Mononuclear cell (primary cell): ENCODE measurements at regions not wholly inside any gene's neighbourhood (a gene's known extent, or its start where the extent isn't known, plus 50 kb on each side); places are given as distances from the start of the nearest gene placed in this dataset.
"Not testable (repeated sequence)": the region's sequence is repeated elsewhere in the genome, so short reads cannot be mapped to it uniquely, and the experiment has no call there.

Experiments
- H3K27me3 ChIP-seq: 2 replicates; pipeline ENCODE4 v1.6.0; 2011; ENCODE audit warnings: low read length, control low read depth; ENCODE audit not compliant: insufficient read depth
- H3K4me1 ChIP-seq: 2 replicates; pipeline ENCODE4 v1.5.1; 2011; ENCODE audit warnings: mild to moderate bottlenecking, low read length, control low read depth; ENCODE audit not compliant: insufficient read depth
- H3K4me3 ChIP-seq: 2 replicates; pipeline ENCODE4 v1.5.1; 2011; ENCODE audit warnings: mild to moderate bottlenecking, low read length, moderate library complexity
- H3K9me3 ChIP-seq: 2 replicates; pipeline ENCODE4 v1.5.1; 2011; ENCODE audit warnings: low read depth, mild to moderate bottlenecking, control low read depth, low read length

DNA sequence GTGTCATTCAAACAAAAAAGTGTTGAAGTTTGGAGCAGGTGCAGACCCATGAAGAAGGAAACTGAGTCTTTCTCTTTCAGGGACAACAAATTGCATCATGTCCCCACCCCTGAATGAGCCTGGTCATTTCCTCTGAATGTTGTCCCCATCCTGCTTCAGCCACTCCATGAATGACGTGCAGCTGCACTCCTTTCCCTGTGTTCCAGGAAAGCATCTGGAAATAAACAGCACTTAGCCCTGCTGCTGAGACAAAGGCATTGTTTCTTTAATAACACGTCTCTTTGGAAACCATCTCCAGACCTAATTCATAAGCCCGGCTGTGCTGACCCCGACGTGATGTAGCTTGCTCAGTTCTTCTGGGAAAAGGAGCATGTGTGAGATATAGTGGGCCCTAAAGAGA, 682.3 kb downstream of the BRINP1 start:
- H3K4me3 ChIP-seq: no peak overlapping the region
- H3K27me3 ChIP-seq: no peaks in the 10 kb centered on the region
- no peaks in the 10 kb centered on the region for H3K9me3 ChIP-seq
- no peaks in the 10 kb centered on the region for H3K4me1 ChIP-seq

- no peaks in the 10 kb centered on the region for H3K9me3 ChIP-seq
- no peaks in the 10 kb centered on the region for H3K4me1 ChIP-seq
These were observed 680.0 kb downstream of the BRINP1 start for GRCh38 chr9:118689280-118689679.

GRCh38 chr9:118692613-118693012, 676.6 kb downstream of the BRINP1 start:
- Histone ChIP-seq H3K4me3 (no peak overlapping the region), H3K9me3 (no peaks in the 10 kb centered on the region), H3K4me1 (no peaks in the 10 kb centered on the region), H3K27me3 (no peaks in the 10 kb centered on the region)

More at GRCh38 chr9:118689280-118689679, 680.0 kb downstream of the BRINP1 start:
- Histone ChIP-seq H3K27me3 (no peaks in the 10 kb centered on the region), H3K4me3 (no peak overlapping the region)

DNA sequence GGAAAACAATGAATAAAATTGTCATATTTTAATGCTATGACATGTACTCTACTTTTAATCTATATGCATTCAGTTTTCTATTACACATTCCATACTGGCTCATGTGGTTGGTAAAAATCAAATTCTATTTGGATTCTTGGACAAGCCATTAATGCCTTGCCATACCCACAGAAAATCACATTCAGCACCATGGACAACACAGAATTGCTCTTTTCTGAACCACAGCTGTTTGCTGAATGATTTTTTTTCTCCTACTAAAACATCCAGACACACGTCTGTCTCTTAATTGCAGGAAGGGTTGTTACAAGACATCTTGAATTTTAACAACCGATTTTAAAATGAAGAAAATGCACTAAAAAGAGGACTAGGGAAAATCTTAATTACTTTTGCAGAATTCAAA, 675.6 kb downstream of the BRINP1 start:
- Histone ChIP-seq H3K4me1 (no peaks in the 10 kb centered on the region), H3K4me3 (no peak overlapping the region), H3K27me3 (no peaks in the 10 kb centered on the region), H3K9me3 (no peaks in the 10 kb centered on the region)

- not testable (repeated sequence) for H3K4me3 ChIP-seq, H3K27me3 ChIP-seq, H3K9me3 ChIP-seq, H3K4me1 ChIP-seq
These were observed 674.0 kb downstream of the BRINP1 start for GRCh38 chr9:118695249-118695648.

DNA sequence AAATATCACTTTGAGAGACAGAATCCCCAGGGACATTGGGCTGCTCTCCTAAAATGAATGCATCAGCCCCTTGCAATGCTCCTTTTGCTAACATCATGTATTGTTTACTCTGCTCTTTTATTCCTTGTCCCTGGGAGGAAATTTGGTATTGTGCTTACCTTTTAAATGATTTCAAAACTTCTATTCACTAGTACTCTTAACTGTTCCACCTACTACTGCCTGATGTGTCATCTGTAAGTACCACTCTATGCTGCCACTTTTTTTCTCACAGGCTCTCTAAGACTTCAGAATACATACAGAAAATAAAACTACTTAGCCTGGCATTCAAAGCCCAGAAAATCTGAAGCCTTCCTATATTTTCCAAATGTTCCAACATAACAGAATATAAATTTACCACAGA, 667.2 kb downstream of the BRINP1 start:
- Histone ChIP-seq H3K4me3 (no peak overlapping the region), H3K27me3 (no peaks in the 10 kb centered on the region), H3K4me1 (no peaks in the 10 kb centered on the region), H3K9me3 (no peaks in the 10 kb centered on the region)

DNA sequence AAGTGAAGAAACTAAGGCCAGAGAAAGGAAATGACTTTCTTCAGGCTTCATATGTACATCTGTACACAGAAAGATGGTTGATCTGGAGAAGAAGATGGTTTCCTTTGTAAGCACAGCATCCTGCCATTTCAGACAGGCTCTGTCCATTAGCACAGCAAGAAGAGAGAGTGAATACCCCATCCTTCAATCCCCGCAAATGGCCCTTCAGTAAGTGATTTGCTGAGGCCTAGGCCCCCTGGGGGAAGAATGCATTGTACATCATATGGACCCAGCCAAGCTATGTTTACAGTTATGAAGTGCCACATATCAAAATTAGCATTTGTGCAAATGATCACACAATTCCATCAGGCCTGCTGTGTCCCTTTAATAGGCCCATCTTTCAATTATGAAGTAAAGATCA, 657.4 kb downstream of the BRINP1 start:
- Histone ChIP-seq H3K4me3 (no peak overlapping the region), H3K4me1 (no peaks in the 10 kb centered on the region), H3K27me3 (no peaks in the 10 kb centered on the region), H3K9me3 (no peaks in the 10 kb centered on the region)

DNA sequence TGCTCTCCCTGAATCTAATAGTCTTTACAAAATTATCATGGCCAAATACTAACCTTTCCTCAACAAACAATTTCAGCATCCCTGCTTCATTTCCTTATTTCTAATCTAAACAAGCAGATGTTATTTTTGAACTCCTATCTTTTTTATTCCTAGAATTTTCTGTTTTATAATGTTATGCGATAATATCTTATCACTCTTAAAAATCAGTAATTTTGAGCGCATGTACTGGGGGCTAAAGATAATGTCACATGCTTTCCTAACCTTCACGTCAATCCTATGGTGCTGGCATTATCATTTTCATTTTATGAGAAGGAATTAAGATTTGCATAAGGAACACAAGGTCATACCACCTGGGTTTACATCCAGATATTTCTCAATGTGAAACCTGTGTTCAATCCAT, 648.0 kb downstream of the BRINP1 start:
- no peaks in the 10 kb centered on the region for H3K27me3 ChIP-seq
- no peaks in the 10 kb centered on the region for H3K4me1 ChIP-seq
- no peak overlapping the region for H3K4me3 ChIP-seq
- no peaks in the 10 kb centered on the region for H3K9me3 ChIP-seq

GRCh38 chr9:118721923-118722322, 647.3 kb downstream of the BRINP1 start:
- Histone ChIP-seq H3K9me3 (no peaks in the 10 kb centered on the region), H3K4me1 (no peaks in the 10 kb centered on the region), H3K4me3 (no peak overlapping the region), H3K27me3 (no peaks in the 10 kb centered on the region)

DNA sequence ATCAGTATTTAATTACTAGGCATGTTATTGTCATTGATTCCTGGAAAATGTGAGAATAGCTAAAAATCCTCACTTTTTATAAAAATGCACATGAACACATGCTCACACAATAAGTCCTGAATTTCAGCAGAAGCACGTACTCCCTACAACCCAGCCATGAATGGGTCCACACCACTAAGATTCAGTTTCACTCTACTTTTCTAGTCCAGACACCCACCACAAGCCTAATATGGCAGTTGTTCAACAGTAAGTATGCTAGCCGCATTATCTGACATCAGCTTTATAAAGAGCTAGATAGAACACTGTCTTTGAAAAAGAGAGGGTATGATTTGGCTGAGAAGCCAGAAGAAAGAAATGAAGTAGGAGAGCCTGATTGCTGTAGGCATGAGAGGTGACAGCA, 639.3 kb downstream of the BRINP1 start:
- Histone ChIP-seq H3K4me1 (no peaks in the 10 kb centered on the region), H3K9me3 (no peaks in the 10 kb centered on the region), H3K4me3 (no peak overlapping the region)

DNA sequence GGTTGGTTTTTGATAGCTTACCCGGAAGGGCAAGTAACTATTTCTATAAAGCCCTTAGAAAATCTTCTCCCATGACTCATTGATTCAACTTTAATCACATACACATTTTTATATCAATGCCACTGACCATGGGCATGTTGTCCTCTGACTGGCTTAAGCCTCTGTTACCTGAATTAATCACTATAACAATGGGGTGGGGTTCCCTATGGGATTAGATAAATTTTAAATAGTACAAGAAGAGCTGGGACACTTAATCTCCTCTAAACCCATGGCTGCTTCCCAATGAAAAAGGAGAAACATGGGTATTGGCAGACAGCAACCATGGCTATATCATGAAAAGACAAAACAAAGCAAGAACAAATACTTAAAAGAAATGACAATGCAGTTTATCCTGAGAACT, 636.2 kb downstream of the BRINP1 start:
- Histone ChIP-seq H3K9me3 (no peaks in the 10 kb centered on the region), H3K27me3 (no peaks in the 10 kb centered on the region), H3K4me1 (no peaks in the 10 kb centered on the region), H3K4me3 (no peak overlapping the region)

More for the DNA sequence above, 639.3 kb downstream of the BRINP1 start:
- no peaks in the 10 kb centered on the region for H3K27me3 ChIP-seq

GRCh38 chr9:118734696-118735095, 634.5 kb downstream of the BRINP1 start:
- H3K4me3 ChIP-seq: no peak overlapping the region
- no peaks in the 10 kb centered on the region for H3K4me1 ChIP-seq
- no peaks in the 10 kb centered on the region for H3K27me3 ChIP-seq
- H3K9me3 ChIP-seq: no peaks in the 10 kb centered on the region

GRCh38 chr9:118736406-118736805, 632.8 kb downstream of the BRINP1 start:
- Histone ChIP-seq H3K9me3 (no peaks in the 10 kb centered on the region), H3K4me1 (no peaks in the 10 kb centered on the region), H3K27me3 (no peaks in the 10 kb centered on the region), H3K4me3 (no peak overlapping the region)

GRCh38 chr9:118751077-118751847, 618.0 kb downstream of the BRINP1 start:
- Histone ChIP-seq H3K4me3 (no peak overlapping the region), H3K4me1 (no peaks in the 10 kb centered on the region), H3K27me3 (no peaks in the 10 kb centered on the region), H3K9me3 (no peaks in the 10 kb centered on the region)

DNA sequence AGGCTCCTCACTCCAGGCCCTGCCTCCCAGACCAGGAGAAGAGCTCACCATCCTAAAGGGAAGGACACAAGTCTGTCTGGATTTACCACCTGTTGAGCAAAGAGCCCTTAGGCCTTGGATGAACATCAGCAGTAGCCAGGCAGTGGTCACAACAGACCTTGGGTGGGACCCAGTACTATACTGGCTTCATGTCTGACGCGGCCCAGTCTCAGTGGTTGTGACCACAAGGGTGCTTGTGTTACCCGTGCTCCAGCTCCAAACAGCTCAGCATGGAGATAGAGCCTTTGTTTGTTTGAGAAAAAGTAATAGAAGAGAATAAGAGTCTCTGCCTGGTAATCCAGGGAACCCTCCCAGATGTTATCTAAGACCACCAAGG, 617.4 kb downstream of the BRINP1 start:
- Histone ChIP-seq H3K9me3 (no peaks in the 10 kb centered on the region), H3K4me3 (no peak overlapping the region), H3K4me1 (no peaks in the 10 kb centered on the region), H3K27me3 (no peaks in the 10 kb centered on the region)

DNA sequence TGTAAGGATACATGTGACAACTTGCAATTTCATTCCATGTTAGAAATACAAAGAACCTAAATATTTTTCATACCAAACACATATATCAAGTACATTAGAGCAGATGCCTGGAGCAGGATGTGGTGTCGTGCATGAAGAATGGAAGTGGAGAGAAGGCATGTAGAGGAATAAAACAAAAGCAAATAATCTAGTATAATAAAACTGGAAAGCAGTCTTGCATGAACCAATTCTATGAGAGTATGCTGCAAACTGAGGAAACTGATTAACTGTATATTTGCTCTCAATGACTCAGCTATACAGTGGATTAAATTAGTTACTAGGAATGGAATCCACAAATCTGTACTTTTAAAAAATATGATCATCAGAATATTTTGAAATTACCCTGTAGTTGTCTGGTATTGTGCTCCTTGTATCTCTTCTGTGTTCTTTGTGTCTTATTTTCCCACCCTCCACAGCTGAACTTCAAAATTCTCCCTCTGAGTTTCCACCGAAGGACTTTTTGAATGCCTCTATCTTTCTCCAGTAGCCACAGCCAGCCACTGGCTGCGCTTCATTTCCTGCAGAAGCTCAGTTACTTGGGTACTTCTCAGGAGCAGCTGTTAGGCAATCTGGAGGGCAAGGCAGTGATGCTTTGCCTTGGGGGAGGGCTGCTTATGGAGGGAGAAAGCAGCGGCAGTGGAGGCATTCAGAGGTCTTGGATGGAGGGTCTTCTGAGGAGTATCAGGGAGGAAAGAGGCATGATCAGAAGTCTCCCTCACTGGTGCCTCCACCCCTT, 608.0 kb downstream of the BRINP1 start:
- H3K27me3 ChIP-seq: no peaks in the 10 kb centered on the region
- H3K9me3 ChIP-seq: peaks cover 4% of the 10 kb centered on the region
- no peaks in the 10 kb centered on the region for H3K4me1 ChIP-seq
- H3K4me3 ChIP-seq: no peak overlapping the region
